ENCODE measurements at regions not wholly inside any gene's neighbourhood (a gene's known extent, or its start where the extent isn't known, plus 50 kb on each side); places are given as distances from the start of the nearest gene placed in this dataset.

DNA sequence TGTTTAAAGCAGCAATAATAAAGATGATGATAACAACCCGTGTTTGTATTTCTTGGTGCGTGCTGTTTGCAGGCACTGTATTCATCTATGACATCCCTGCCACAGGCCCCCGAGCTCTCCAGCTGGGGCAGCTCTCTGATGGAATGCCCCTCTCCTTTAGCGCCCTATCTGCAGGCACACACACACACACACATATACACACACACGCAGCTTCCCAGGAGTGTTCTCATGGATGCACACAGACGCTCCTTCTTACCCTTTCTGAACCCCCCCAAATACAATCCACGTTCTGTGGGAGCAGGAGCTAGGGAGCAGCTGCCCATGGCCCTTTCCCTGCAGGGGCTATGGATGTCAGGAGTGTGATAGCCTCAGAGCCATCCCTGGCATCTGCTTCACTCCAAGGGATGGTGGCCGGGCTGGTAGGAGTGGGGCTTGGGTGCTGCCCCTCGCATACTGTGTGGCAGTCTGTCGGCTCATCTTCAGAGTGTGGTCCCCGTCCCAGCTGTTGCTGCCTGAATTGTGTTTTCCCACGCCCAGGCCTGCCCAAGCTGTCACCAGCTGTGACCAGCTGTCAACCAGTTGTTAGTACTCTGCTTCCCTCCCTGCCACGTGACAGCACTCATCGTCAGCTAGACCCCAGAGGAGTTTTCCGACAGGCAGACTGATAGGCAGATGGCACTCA is 50.8 kb upstream of the MYCN start:
- Mint-ChIP-seq H3K36me3 (ENCODE audit: low read depth) (no peaks in the 10 kb centered on the region), H3K4me1 (peaks cover 51% of the 10 kb centered on the region), H3K9me3 (no peaks in the 10 kb centered on the region), H3K27me3 (ENCODE audit: insufficient read depth, low read depth, poor library complexity) (peaks cover 10% of the 10 kb centered on the region), H3K4me3 (no peak overlapping the region), H3K27ac (peak overlapping the region; percentile 12; the same call in 1 of the 2 replicates)
- Histone ChIP-seq H3K4me2 (no peak overlapping the region), H3K27ac (ENCODE audit: low read depth) (no peak overlapping the region), H2AFZ (peak overlapping the region; percentile 87; the same call in 1 of the 2 replicates), H3K4me3 (no peak overlapping the region), H3K4me1 (ENCODE audit: insufficient read depth) (peaks cover 37% of the 10 kb centered on the region), H3K9me2 (ENCODE audit: insufficient read depth) (no peaks in the 10 kb centered on the region), H3F3A (replicated peaks; ENCODE audit: low read depth) (no peaks in the 10 kb centered on the region), H3K27me3 (ENCODE audit: insufficient read depth) (no peaks in the 10 kb centered on the region), H3K36me3 (ENCODE audit: insufficient read depth) (no peaks in the 10 kb centered on the region), H4K20me1 (replicated peaks; ENCODE audit: insufficient read depth) (no peaks in the 10 kb centered on the region), H3K79me2 (replicated peaks; ENCODE audit: insufficient read depth) (no peaks in the 10 kb centered on the region)
- no peak for DNase-seq (ENCODE audit: low spot score)
- TF ChIP-seq STAT1 (IDR thresholded peaks at IDR 0.05; ENCODE audit: unreplicated experiment), result no peak
- no peak for TF ChIP-seq POLR2AphosphoS5 (IDR thresholded peaks at IDR 0.05; ENCODE audit: low read depth)
- TF ChIP-seq, protein P1, sequence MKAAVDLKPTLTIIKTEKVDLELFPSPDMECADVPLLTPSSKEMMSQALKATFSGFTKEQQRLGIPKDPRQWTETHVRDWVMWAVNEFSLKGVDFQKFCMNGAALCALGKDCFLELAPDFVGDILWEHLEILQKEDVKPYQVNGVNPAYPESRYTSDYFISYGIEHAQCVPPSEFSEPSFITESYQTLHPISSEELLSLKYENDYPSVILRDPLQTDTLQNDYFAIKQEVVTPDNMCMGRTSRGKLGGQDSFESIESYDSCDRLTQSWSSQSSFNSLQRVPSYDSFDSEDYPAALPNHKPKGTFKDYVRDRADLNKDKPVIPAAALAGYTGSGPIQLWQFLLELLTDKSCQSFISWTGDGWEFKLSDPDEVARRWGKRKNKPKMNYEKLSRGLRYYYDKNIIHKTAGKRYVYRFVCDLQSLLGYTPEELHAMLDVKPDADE (IDR thresholded peaks at IDR 0.05), result no peak
- no peak for TF ChIP-seq NANOG (IDR thresholded peaks at IDR 0.05; ENCODE audit: borderline replicate concordance)
- TF ChIP-seq JUNB (IDR thresholded peaks at IDR 0.05; ENCODE audit: unreplicated experiment), result no peak
- TF ChIP-seq CREB1 (CRISPR knock-in tag; IDR thresholded peaks at IDR 0.05; ENCODE audit: low read depth), result no peak
- TF ChIP-seq, protein P2, sequence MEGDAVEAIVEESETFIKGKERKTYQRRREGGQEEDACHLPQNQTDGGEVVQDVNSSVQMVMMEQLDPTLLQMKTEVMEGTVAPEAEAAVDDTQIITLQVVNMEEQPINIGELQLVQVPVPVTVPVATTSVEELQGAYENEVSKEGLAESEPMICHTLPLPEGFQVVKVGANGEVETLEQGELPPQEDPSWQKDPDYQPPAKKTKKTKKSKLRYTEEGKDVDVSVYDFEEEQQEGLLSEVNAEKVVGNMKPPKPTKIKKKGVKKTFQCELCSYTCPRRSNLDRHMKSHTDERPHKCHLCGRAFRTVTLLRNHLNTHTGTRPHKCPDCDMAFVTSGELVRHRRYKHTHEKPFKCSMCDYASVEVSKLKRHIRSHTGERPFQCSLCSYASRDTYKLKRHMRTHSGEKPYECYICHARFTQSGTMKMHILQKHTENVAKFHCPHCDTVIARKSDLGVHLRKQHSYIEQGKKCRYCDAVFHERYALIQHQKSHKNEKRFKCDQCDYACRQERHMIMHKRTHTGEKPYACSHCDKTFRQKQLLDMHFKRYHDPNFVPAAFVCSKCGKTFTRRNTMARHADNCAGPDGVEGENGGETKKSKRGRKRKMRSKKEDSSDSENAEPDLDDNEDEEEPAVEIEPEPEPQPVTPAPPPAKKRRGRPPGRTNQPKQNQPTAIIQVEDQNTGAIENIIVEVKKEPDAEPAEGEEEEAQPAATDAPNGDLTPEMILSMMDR (conservative IDR thresholded peaks at IDR 0.05; ENCODE audit: low read depth in 2 of 2), result no peak
- no peak for ATAC-seq

DNA sequence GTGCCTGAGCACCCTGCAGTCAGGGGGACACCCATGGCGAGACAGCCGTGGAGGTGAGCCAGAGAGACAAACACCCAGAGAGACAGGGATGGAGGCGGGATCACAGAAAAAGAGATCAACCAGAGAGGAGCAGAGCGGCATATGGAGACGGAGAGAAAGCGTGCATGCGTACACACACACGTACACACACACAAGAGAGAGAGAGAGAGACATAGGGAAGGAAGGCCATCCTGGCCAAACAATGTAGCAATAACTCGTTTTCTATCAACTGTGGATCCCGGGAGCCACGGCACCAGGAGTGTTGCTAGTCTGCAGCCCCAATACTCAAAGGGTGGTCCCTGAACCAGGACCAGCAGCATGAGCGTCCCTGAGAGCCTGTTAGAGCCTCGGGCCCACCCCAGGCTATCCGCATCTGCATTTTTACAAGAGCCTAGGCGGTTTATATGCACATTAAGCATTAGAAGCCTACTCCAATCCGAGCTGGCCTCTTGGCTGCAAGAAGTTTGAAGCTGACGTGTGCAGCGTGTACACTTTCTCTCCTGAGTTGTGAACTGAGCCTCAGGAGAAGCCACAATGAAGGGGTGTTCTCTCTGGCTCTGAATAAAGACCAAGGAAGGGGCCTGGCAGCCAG is 50.1 kb upstream of the MYCN start:
- Mint-ChIP-seq H3K36me3 (ENCODE audit: low read depth) (no peaks in the 10 kb centered on the region), H3K4me1 (peaks cover 52% of the 10 kb centered on the region), H3K4me3 (no peak overlapping the region), H3K27ac (peak overlapping the region; percentile 12; the same call in 1 of the 2 replicates), H3K27me3 (ENCODE audit: insufficient read depth, low read depth, poor library complexity) (peaks cover 10% of the 10 kb centered on the region), H3K9me3 (no peaks in the 10 kb centered on the region)
- no peak for ATAC-seq
- Histone ChIP-seq H3K9me2 (ENCODE audit: insufficient read depth) (no peaks in the 10 kb centered on the region), H3K4me3 (no peak overlapping the region), H3K79me2 (replicated peaks; ENCODE audit: insufficient read depth) (no peaks in the 10 kb centered on the region), H3K4me2 (0 out of 2 replicates have a peak overlapping the region, but pooled peaks have one; percentile 52), H3K4me1 (ENCODE audit: insufficient read depth) (peaks cover 40% of the 10 kb centered on the region), H3K27ac (ENCODE audit: low read depth) (no peak overlapping the region), H3K27me3 (ENCODE audit: insufficient read depth) (no peaks in the 10 kb centered on the region), H3F3A (replicated peaks; ENCODE audit: low read depth) (no peaks in the 10 kb centered on the region), H4K20me1 (replicated peaks; ENCODE audit: insufficient read depth) (no peaks in the 10 kb centered on the region), H3K36me3 (ENCODE audit: insufficient read depth) (no peaks in the 10 kb centered on the region), H2AFZ (peak overlapping the region; percentile 87)
- no peak for TF ChIP-seq STAT1 (IDR thresholded peaks at IDR 0.05; ENCODE audit: unreplicated experiment)
- TF ChIP-seq ZNF331 (CRISPR knock-in tag; IDR thresholded peaks at IDR 0.05; ENCODE audit: low read depth), result no peak
- TF ChIP-seq CREB1 (CRISPR knock-in tag; IDR thresholded peaks at IDR 0.05; ENCODE audit: low read depth), result no peak
- no peak for TF ChIP-seq ZNF114 (CRISPR knock-in tag; IDR thresholded peaks at IDR 0.05)
- TF ChIP-seq, protein P2 (conservative IDR thresholded peaks at IDR 0.05; ENCODE audit: low read depth in 2 of 2), result no peak
- DNase-seq (ENCODE audit: low spot score), result no peak

Small RNA genes in the stretch of these regions (small RNA-seq; reads per million reads assigned to genes)
- gene RNU5E-7P (ENCODE audit: low replicate concordance), result 0.07 reads per million

Data from GM23338 (cell line).